DMS79 (cell line): ENCODE measurements at regions not wholly inside any gene's neighbourhood (a gene's known extent, or its start where the extent isn't known, plus 50 kb on each side); places are given as distances from the start of the nearest gene placed in this dataset.
"Not testable (repeated sequence)": the region's sequence is repeated elsewhere in the genome, so short reads cannot be mapped to it uniquely, and the experiment has no call there.

ENCODE experiments used
- DNase-seq: peaks from one replicate; lab custom pipeline; 2025; lab: John Stamatoyannopoulos, UW

GRCh38 chr11:25501426-25501825, 830.5 kb upstream of the ANO3 start:
- not testable (repeated sequence) for DNase-seq

- no peak for DNase-seq
Measured at GRCh38 chr11:25515576-25515975, 816.4 kb upstream of the ANO3 start.

DNA sequence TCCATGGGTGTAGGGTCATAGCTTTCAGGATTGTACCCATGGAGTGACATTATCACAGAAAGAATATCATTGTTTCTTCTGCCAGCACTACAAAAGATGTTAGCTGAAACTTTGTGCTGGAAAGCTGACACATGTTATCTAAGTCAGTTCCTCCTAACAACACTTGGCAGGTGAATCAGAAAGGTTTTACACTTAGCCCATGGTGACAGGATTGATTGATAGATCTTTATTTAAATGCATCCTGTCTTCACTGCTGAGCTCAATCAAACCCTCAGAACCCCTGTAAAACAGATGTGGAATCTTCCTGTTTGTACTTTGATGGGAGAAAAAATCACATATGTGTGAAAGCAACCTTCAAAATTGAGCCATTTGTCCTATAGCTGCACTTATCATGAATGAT, 811.5 kb upstream of the ANO3 start:
- DNase-seq, result no peak

DNA sequence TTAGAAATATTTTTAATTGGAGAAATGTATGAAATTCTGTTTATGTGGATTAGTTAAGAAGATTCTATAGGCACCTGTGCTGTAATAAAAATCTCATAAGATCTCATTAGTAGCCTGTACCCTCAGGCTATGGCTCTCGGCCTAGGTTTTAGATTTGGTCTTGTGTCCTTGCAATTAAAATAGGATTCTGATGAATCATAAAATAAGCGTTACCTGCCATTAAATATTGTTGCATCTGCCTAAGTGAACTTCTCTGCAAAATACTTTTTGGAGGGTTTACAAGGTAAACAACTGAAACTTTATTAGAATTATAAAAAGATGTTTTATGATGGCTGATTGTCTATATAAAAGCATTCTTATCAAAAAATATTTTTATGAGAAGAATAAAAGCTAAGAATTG, 804.1 kb upstream of the ANO3 start:
- DNase-seq, result no peak

- DNase-seq, result no peak
Measured at GRCh38 chr11:25529572-25529971, 802.4 kb upstream of the ANO3 start.

DNA sequence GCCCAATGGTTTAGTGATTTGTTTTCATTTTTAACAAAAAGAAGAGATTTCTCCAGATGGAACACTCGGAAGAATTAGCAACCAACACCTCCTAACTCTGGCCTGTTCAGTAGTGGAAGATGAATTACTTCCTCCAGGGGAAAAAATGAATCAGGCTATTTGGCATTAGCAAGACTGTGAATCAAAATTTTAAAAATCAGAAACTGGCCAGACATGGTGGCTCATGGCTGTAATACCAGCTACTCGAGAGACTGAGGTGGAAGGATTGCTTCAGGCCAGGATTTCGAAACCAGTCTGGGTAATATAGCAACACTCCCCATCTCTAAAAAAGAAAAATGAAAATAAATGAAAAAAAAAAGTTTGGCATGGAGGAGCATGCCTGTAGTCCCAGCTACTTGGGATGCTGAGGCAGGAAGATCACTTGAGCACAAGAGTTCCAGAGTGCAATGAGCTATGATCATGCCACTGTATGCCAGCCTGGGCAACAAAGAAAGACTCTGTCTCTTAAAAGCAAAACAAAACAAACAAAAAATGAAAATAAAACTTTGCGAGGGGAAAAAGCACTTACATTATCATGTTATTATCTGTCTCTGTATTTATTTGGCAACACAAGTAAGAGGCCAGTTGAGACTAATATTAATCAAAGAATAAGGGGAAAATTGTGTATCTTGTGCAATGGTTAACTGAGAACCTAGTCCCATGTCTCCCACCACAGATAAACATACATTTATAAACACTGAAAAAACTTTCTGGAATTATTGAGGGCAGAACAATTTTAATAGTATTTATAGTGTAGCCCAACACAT, 796.3 kb upstream of the ANO3 start:
- no peak for DNase-seq

DNA sequence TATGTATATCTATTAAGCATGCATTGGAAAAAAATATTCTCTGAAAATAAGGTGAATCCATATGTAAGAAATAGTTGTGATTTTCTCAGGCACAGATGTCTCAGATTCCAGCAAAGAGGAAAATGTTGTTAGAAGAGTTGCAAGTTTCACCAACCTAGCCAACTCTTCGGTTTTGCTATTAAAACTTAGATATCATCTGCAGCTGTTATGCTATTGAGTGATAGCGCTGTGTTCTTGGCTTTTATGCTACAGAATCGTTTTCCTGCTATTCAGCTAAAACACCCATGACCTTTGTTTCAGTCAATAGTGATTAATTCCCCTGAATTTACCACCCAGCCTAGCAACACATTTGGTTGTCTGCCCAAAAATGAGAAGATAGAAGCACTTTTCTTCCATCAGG, 795.6 kb upstream of the ANO3 start:
- no peak for DNase-seq

GRCh38 chr11:25537393-25537792, 794.5 kb upstream of the ANO3 start:
- DNase-seq, result no peak

- DNase-seq, result no peak
Measured at GRCh38 chr11:25547292-25547691, 784.6 kb upstream of the ANO3 start.

GRCh38 chr11:25562417-25562816, 769.5 kb upstream of the ANO3 start:
- DNase-seq, result no peak

- no peak for DNase-seq
Measured at GRCh38 chr11:25565846-25566245, 766.1 kb upstream of the ANO3 start.

DNA sequence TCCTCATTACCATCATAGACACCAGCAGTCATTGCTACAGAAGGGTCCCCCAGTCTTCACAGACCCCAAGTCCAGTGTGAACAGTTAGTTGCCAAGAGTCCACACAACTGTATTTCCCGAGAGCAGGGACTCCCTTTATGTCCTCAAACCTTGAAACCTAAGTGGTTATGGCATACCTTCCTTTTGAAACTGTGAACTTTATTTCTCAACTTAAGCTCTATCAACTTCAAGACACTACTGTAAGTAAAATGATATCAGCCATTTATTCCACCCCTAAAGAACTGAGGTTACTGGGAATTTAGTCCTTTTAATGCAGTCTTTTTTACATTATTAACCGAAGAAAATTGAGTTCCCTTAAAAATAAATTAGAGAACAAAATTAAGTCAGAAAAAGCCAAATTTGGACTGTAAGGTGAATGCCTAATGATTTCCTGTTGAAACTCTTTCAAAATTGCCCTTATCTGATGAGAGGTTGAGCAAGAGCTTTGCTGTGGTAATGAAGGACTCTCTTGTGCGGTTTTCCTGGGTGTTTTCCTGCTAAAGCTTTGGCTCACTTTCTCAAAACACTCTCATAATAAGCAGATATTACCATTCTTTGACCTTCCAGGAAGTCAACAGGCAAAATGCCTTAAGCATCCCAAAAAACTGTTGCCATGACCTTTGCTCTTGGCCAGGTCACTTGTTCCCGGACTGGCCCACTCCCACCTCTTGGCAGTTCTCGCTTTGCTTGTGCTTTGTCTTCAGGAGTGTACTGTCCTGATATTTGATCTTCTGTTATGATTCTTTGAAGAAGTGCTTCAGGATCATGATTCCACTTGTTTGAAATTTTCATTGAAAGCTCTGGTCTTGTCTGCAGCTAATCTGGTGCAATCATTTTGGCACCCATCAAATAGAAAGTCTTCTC, 765.4 kb upstream of the ANO3 start:
- no peak for DNase-seq

DNA sequence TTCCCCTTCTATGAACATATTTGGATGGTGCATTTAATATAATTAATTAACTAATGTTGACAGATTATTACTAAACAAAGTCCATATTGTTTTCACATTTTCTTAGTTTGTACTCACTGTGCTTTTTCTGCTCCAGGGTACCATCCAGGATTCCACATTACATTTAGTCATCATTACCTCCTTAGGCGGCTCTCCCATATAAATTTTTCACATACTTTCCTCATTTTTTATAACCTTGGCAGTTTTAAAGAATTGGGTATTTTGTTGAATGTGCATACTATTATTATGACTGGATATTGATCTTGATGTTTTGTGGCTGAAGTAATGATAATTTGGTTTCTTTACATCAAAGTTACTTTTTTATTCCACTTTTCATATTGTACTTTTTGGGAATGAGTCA, 755.6 kb upstream of the ANO3 start:
- no peak for DNase-seq

- not testable (repeated sequence) for DNase-seq
Measured at GRCh38 chr11:25579554-25579953, 752.4 kb upstream of the ANO3 start.

- DNase-seq, result no peak
Measured at GRCh38 chr11:25583596-25583995, 748.3 kb upstream of the ANO3 start.

DNA sequence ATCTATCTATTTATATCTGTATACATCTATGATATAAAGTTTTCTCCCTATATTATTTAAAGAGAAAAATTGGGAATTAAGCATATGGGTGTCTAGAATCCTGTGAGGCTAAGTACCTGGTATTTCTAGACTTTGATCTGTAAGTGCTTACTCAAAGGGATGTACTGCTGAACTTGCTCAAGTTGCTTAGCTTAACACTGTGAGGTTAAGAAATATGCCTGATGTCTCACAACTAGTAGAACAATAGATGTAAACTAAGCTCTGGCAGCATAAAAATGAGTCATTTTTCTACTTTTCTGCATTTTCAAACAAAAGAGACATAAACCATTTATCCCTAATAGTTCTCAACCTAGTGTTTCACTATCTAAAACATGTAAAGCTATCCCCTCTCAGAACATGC, 744.4 kb upstream of the ANO3 start:
- DNase-seq, result no peak

GRCh38 chr11:25593221-25593620, 738.7 kb upstream of the ANO3 start:
- DNase-seq, result no peak

- DNase-seq, result no peak
Measured at GRCh38 chr11:25596701-25597100, 735.2 kb upstream of the ANO3 start.

DNA sequence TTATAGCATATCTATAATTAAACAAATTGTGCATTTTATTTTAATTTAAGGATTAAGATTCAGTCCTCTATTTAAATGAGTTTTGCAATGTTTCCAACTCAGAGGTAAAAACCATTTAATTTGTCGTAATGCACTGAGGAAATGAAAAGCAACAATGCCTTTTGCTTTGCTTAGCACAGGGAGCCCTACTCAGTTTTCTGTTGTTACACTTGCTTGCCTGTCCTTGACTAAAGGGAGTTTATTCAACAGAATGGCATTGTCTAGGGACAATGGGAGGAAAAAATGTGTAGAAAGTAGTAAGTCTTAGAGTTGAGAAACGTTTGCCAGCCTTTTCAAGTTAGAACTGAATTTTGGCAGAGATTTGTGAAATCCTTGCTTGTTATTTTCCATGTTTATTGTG, 734.2 kb upstream of the ANO3 start:
- no peak for DNase-seq

- DNase-seq, result no peak
Measured at GRCh38 chr11:25602149-25602548, 729.8 kb upstream of the ANO3 start.

DNA sequence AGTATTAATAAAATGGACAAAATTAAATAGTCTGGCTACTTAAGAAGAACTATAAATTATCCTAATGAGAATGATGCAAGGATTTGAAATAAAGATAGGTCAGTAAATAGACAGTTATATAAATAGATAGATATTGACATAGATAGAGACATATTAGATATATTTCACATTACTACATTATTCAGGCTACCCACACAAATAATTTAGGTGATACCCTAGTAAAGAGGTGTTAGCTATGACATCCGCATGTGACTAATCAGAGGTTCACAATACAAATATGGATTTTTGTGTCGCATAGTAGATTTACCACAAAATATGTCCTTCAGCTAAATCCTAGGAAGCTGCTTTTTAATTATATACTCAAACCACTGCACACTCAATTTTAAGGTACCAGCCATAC, 729.0 kb upstream of the ANO3 start:
- no peak for DNase-seq

- no peak for DNase-seq
Measured at GRCh38 chr11:25612806-25613205, 719.1 kb upstream of the ANO3 start.

DNA sequence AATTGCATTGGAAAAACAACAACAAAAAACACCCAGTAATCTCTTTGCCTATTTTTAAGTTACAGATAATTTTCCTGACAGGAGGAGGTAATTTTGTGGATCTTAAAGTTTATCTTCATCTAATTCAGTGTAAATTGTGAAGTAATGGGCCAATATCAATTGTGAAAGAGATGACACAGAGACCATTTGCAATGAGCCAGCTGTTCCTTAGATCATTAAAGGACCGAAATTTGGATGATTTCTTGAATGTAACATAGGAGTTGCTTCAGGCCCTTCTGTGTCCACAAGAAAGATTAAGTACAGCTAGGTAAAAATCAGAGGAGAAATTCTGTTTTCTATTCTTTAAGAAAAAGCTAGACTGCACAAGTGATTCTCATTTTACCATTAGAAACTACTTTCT, 718.5 kb upstream of the ANO3 start:
- DNase-seq, result no peak
